Endometrial microvascular endothelial cells (primary cell): ENCODE measurements at regions not wholly inside any gene's neighbourhood (a gene's known extent, or its start where the extent isn't known, plus 50 kb on each side); places are given as distances from the start of the nearest gene placed in this dataset.

ENCODE experiments used
- in situ Hi-C: cut with HindIII; loops from 2 replicates; pipeline ENCODE4 v1.10.0; 2017; ENCODE audit warnings: low sequenced_read_pairs, low pct_unique_long_range_greater_than_20kb; ENCODE audit errors: inconsistent ontology term

GRCh38 chr15:70559265-70560239, 203.8 kb downstream of the UACA start:
- in situ Hi-C loops = loop anchor here (25.0 kb wide), 1 partner anchor 103 kb away; no protein-coding TSS in a partner anchor

GRCh38 chr15:70558406-70559264, 204.7 kb downstream of the UACA start:
- in situ Hi-C loops = loop anchor here (25.0 kb wide), 1 partner anchor 104 kb away; no protein-coding TSS in a partner anchor

GRCh38 chr15:70557521-70558258, 205.7 kb downstream of the UACA start:
- in situ Hi-C loops = loop anchor here (25.0 kb wide), 1 partner anchor 105 kb away; no protein-coding TSS in a partner anchor

- in situ Hi-C loops = loop anchor here (25.0 kb wide), 1 partner anchor 106 kb away; no protein-coding TSS in a partner anchor
Observed at GRCh38 chr15:70556779-70557178, 206.6 kb downstream of the UACA start.

GRCh38 chr15:70556151-70556741, 207.1 kb downstream of the UACA start:
- in situ Hi-C loops = loop anchor here (25.0 kb wide), 1 partner anchor 106 kb away; no protein-coding TSS in a partner anchor

- in situ Hi-C loops = loop anchor here (25.0 kb wide), 1 partner anchor 107 kb away; no protein-coding TSS in a partner anchor
Observed at GRCh38 chr15:70555713-70556112, 207.6 kb downstream of the UACA start.

- in situ Hi-C loops = no loop called here
Observed at GRCh38 chr15:70547846-70548487, 215.4 kb downstream of the UACA start.

GRCh38 chr15:70545526-70545925, 217.8 kb downstream of the UACA start:
- in situ Hi-C loops = no loop called here

- in situ Hi-C loops = no loop called here
Observed at GRCh38 chr15:70541511-70541910, 221.8 kb downstream of the UACA start.

- in situ Hi-C loops = no loop called here
Observed at GRCh38 chr15:70539912-70540530, 223.3 kb downstream of the UACA start.

GRCh38 chr15:70539409-70539808, 223.9 kb downstream of the UACA start:
- in situ Hi-C loops = no loop called here

- in situ Hi-C loops = no loop called here
Observed at GRCh38 chr15:70538278-70538677, 225.1 kb downstream of the UACA start.

GRCh38 chr15:70535955-70536338, 227.4 kb downstream of the UACA start:
- in situ Hi-C loops = no loop called here

GRCh38 chr15:70535071-70535954, 228.0 kb downstream of the UACA start:
- in situ Hi-C loops = no loop called here

GRCh38 chr15:70533931-70534742, 229.2 kb downstream of the UACA start:
- in situ Hi-C loops = no loop called here
